Panc1 (cell line): ENCODE measurements at regions not wholly inside any gene's neighbourhood (a gene's known extent, or its start where the extent isn't known, plus 50 kb on each side); places are given as distances from the start of the nearest gene placed in this dataset.

Source experiments
- ATAC-seq: fragments of 200-7000 bp; cut with Tn5 transposase; 2 replicates; pipeline ENCODE4 v1.9.1; 2020; ENCODE audit warnings: mild to moderate bottlenecking, moderate library complexity
- BruUV-seq: library from RNA; stranded (reverse); fragments of 400-500 nt; replicated peaks from 2 replicates; lab custom pipeline; 2021; lab: Mats Ljungman, UMichigan
- CTCF ChIA-PET: fragments of 300-600 bp; sonication (Branson Sonifier 250); formaldehyde crosslinking; loops from one replicate; lab custom pipeline; 2022; ENCODE audit warnings: antibody characterized with exemption; lab: Charles Lee
- POLR2A ChIA-PET: fragments of 300-600 bp; sonication (Branson Sonifier 250); formaldehyde crosslinking; loops from one replicate; lab custom pipeline; 2022; ENCODE audit warnings: antibody characterized with exemption; lab: Charles Lee
- DNase-seq: peaks from one replicate; pipeline ENCODE4 v3.0.0-alpha.2; 2010; ENCODE audit warnings: low read depth, low spot score
- H3K27ac ChIP-seq: 2 replicates; pipeline ENCODE4 v1.5.1; 2011; ENCODE audit warnings: mild to moderate bottlenecking, low read length, inconsistent platforms
- H3K27me3 ChIP-seq: fragments of 200-500 bp; sonication (Bioruptor generic); 2 replicates; pipeline ENCODE4 v1.6.0; 2014; ENCODE audit warnings: low read length, inconsistent platforms; ENCODE audit not compliant: control insufficient read depth, insufficient read depth
- H3K36me3 ChIP-seq: fragments of 200-500 bp; sonication (Bioruptor generic); 2 replicates; pipeline ENCODE4 v1.5.1; 2014; ENCODE audit warnings: inconsistent platforms, mild to moderate bottlenecking, low read length, moderate library complexity; ENCODE audit not compliant: control insufficient read depth, insufficient read depth
- H3K4me1 ChIP-seq: 2 replicates; pipeline ENCODE4 v1.5.1; 2011; ENCODE audit warnings: inconsistent platforms, mild to moderate bottlenecking, low read length, moderate library complexity; ENCODE audit not compliant: control insufficient read depth, insufficient read depth
- H3K4me3 ChIP-seq, 2 experiments: 2 replicates each; pipeline ENCODE4 v1.5.1; 2011 to 2012; ENCODE audit warnings: low read depth in 2 of 2, low read length in 2 of 2, mild to moderate bottlenecking in 2 of 2, inconsistent platforms in 1 of 2, moderate library complexity in 1 of 2
- H3K9me3 ChIP-seq: fragments of 200-500 bp; sonication (Bioruptor generic); 2 replicates; pipeline ENCODE4 v1.5.1; 2014; ENCODE audit warnings: low read depth, mild to moderate bottlenecking, inconsistent platforms, low read length, moderate library complexity; ENCODE audit not compliant: control insufficient read depth, insufficient read depth
- POLR2AphosphoS5 ChIP-seq: IDR thresholded peaks from 2 replicates; pipeline ENCODE4 v1.6.1; 2012; ENCODE audit warnings: mild to moderate bottlenecking, low read depth, low read length, moderate library complexity
- SIN3A ChIP-seq: IDR thresholded peaks from 2 replicates; pipeline ENCODE4 v1.6.1; 2012; ENCODE audit warnings: low read depth, mild to moderate bottlenecking, low read length, moderate library complexity, borderline replicate concordance; ENCODE audit not compliant: insufficient read depth
- TCF7L2 ChIP-seq: IDR thresholded peaks from 2 replicates; pipeline ENCODE4 v1.6.1; 2011; ENCODE audit warnings: mild to moderate bottlenecking, low read depth, low read length, inconsistent platforms
- in situ Hi-C: cut with HindIII; loops from 2 replicates; pipeline ENCODE4 v1.10.0; 2016; ENCODE audit warnings: low sequenced_read_pairs, low pct_unique_long_range_greater_than_20kb
- intact Hi-C: fragments of 100-400 bp; cut with micrococcal nuclease; formaldehyde crosslinking; loops from one replicate; pipeline ENCODE4 v1.10.0; 2022; ENCODE audit not compliant: unreplicated experiment
- TF ChIP-seq, protein P1 (sequence below): fragments of 450-650 bp; IDR thresholded peaks from 2 replicates; pipeline ENCODE4 v1.5.1; 2017; ENCODE audit warnings: mild to moderate bottlenecking
- TF ChIP-seq, protein P2 (sequence below), 2 experiments: IDR thresholded peaks; 2 replicates each; pipeline ENCODE4 v1.6.1; 2011 to 2012; ENCODE audit warnings: low read depth in 2 of 2, control low read depth in 1 of 2, low read length in 1 of 2, mild to moderate bottlenecking in 1 of 2, moderate library complexity in 1 of 2; ENCODE audit not compliant: insufficient read depth in 1 of 2

DNA sequence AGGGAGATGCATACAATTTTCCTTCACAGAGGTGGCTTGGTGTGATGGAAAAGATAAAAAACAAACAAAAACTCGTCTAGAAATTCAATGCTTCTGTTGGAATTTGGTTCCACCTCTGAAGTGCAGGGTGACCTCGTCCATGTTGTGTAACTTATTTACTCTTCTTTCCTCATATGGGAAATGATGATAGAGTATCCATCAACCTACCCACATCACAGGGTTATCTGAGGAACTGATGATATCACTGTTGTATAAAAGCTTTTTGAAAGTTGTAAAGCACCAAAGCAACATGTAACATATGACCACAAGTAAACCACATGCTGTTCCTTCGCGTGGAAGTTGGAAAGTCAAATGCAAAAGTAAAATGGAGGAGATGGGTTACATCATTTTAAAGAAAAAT, 212.0 kb upstream of the SGK1 start:
- no peaks in the 10 kb centered on the region for H3K27me3 ChIP-seq
- CTCF ChIA-PET, result no interaction called here
- no TSS peak for BruUV-seq
- no peaks in the 10 kb centered on the region for H3K4me1 ChIP-seq
- POLR2A ChIA-PET, result no interaction called here
- H3K27ac ChIP-seq, result no peak overlapping the region
- ATAC-seq, result no peak
- in situ Hi-C loops (no loop called here), intact Hi-C loops (no loop called here)
- no peaks in the 10 kb centered on the region for H3K36me3 ChIP-seq
- H3K9me3 ChIP-seq, result no peaks in the 10 kb centered on the region
- TF ChIP-seq, protein P1, sequence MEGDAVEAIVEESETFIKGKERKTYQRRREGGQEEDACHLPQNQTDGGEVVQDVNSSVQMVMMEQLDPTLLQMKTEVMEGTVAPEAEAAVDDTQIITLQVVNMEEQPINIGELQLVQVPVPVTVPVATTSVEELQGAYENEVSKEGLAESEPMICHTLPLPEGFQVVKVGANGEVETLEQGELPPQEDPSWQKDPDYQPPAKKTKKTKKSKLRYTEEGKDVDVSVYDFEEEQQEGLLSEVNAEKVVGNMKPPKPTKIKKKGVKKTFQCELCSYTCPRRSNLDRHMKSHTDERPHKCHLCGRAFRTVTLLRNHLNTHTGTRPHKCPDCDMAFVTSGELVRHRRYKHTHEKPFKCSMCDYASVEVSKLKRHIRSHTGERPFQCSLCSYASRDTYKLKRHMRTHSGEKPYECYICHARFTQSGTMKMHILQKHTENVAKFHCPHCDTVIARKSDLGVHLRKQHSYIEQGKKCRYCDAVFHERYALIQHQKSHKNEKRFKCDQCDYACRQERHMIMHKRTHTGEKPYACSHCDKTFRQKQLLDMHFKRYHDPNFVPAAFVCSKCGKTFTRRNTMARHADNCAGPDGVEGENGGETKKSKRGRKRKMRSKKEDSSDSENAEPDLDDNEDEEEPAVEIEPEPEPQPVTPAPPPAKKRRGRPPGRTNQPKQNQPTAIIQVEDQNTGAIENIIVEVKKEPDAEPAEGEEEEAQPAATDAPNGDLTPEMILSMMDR, result no peak
- TF ChIP-seq SIN3A, result no peak
- TF ChIP-seq, protein P2, sequence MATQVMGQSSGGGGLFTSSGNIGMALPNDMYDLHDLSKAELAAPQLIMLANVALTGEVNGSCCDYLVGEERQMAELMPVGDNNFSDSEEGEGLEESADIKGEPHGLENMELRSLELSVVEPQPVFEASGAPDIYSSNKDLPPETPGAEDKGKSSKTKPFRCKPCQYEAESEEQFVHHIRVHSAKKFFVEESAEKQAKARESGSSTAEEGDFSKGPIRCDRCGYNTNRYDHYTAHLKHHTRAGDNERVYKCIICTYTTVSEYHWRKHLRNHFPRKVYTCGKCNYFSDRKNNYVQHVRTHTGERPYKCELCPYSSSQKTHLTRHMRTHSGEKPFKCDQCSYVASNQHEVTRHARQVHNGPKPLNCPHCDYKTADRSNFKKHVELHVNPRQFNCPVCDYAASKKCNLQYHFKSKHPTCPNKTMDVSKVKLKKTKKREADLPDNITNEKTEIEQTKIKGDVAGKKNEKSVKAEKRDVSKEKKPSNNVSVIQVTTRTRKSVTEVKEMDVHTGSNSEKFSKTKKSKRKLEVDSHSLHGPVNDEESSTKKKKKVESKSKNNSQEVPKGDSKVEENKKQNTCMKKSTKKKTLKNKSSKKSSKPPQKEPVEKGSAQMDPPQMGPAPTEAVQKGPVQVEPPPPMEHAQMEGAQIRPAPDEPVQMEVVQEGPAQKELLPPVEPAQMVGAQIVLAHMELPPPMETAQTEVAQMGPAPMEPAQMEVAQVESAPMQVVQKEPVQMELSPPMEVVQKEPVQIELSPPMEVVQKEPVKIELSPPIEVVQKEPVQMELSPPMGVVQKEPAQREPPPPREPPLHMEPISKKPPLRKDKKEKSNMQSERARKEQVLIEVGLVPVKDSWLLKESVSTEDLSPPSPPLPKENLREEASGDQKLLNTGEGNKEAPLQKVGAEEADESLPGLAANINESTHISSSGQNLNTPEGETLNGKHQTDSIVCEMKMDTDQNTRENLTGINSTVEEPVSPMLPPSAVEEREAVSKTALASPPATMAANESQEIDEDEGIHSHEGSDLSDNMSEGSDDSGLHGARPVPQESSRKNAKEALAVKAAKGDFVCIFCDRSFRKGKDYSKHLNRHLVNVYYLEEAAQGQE (IDR thresholded peaks at IDR 0.05; ENCODE audit: insufficient read depth in 1 of 2, low read depth in 2 of 2, low read length in 1 of 2), result no peak
- no peak for TF ChIP-seq TCF7L2
- TF ChIP-seq POLR2AphosphoS5, result no peak
- no peak overlapping the region for H3K4me3 ChIP-seq
- no peak for DNase-seq

DNA sequence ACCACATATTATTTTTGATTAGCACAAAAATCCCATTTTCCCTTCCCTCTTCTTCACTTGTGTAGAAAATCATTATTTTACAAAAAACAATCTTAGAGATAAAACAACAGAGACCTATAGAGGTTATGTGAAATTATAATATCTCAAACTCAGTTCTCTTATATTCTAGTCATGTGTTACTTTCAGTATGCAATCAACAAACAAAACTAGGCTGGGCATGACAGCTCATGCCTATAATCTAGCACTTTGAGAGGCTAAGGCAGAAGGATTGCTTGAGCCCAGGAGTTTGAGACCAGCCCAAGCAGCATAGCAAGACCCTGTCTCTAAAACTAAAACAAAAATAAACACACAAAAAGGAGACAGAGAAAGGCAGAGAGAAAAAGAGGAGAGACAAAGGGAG, 211.4 kb upstream of the SGK1 start:
- Histone ChIP-seq H3K27me3 (no peaks in the 10 kb centered on the region), H3K27ac (no peak overlapping the region), H3K4me1 (no peaks in the 10 kb centered on the region), H3K9me3 (no peaks in the 10 kb centered on the region), H3K36me3 (no peaks in the 10 kb centered on the region), H3K4me3 (no peak overlapping the region)
- no peak for DNase-seq
- ChIA-PET POLR2A (no interaction called here), CTCF (interaction anchor here (0.7 kb wide), 1 partner anchor 280 kb away, joined by 8 read pairs; no protein-coding TSS in a partner anchor)
- TF ChIP-seq, protein P1, result no peak
- no peak for TF ChIP-seq SIN3A
- no peak for TF ChIP-seq TCF7L2
- TF ChIP-seq, protein P2 (IDR thresholded peaks at IDR 0.05; ENCODE audit: insufficient read depth in 1 of 2, low read depth in 2 of 2, low read length in 1 of 2), result no peak
- TF ChIP-seq POLR2AphosphoS5, result no peak
- intact Hi-C loops (no loop called here), in situ Hi-C loops (no loop called here)
- ATAC-seq, result no peak
- no TSS peak for BruUV-seq
